NCI-H524 treated with DMSO at 0.1 percent for 48 hours (cell line): ENCODE measurements at regions not wholly inside any gene's neighbourhood (a gene's known extent, or its start where the extent isn't known, plus 50 kb on each side); places are given as distances from the start of the nearest gene placed in this dataset.

ENCODE experiments used
- DNase-seq: peaks from one replicate; lab custom pipeline; 2025; lab: John Stamatoyannopoulos, UW

GRCh38 chr2:57515366-57515765 is 531.2 kb upstream of the VRK2 start:
- no peak for DNase-seq

- peak; percentile 20 for DNase-seq
Measured at GRCh38 chr2:57516698-57517340, 529.8 kb upstream of the VRK2 start.

GRCh38 chr2:57523304-57523703 is 523.3 kb upstream of the VRK2 start:
- no peak for DNase-seq

- DNase-seq, result no peak
Measured at GRCh38 chr2:57527685-57528084, 518.9 kb upstream of the VRK2 start.

GRCh38 chr2:57528499-57528898 is 518.1 kb upstream of the VRK2 start:
- no peak for DNase-seq

GRCh38 chr2:57534358-57534757 is 512.2 kb upstream of the VRK2 start:
- DNase-seq, result no peak

GRCh38 chr2:57536535-57537231 is 509.9 kb upstream of the VRK2 start:
- no peak for DNase-seq

GRCh38 chr2:57539761-57540160 is 506.8 kb upstream of the VRK2 start:
- no peak for DNase-seq

- no peak for DNase-seq
Measured at GRCh38 chr2:57542081-57542480, 504.5 kb upstream of the VRK2 start.

GRCh38 chr2:57543211-57543610 is 503.4 kb upstream of the VRK2 start:
- DNase-seq, result no peak

GRCh38 chr2:57544624-57545023 is 502.0 kb upstream of the VRK2 start:
- no peak for DNase-seq

GRCh38 chr2:57546478-57546877 is 500.1 kb upstream of the VRK2 start:
- DNase-seq, result no peak

GRCh38 chr2:57549642-57550102 is 496.9 kb upstream of the VRK2 start:
- DNase-seq, result no peak

- DNase-seq, result no peak
Measured at GRCh38 chr2:57550912-57551311, 495.7 kb upstream of the VRK2 start.

- no peak for DNase-seq
Measured at GRCh38 chr2:57552885-57553284, 493.7 kb upstream of the VRK2 start.

GRCh38 chr2:57554348-57554747 is 492.3 kb upstream of the VRK2 start:
- no peak for DNase-seq

GRCh38 chr2:57558312-57558711 is 488.3 kb upstream of the VRK2 start:
- no peak for DNase-seq

- no peak for DNase-seq
Measured at GRCh38 chr2:57562495-57562894, 484.1 kb upstream of the VRK2 start.

GRCh38 chr2:57563015-57563414 is 483.6 kb upstream of the VRK2 start:
- DNase-seq, result no peak

GRCh38 chr2:57567245-57567644 is 479.4 kb upstream of the VRK2 start:
- no peak for DNase-seq

- DNase-seq, result no peak
Measured at GRCh38 chr2:57569396-57569795, 477.2 kb upstream of the VRK2 start.

- no peak for DNase-seq
Measured at GRCh38 chr2:57570961-57571360, 475.6 kb upstream of the VRK2 start.

- DNase-seq, result no peak
Measured at GRCh38 chr2:57575700-57576268, 470.8 kb upstream of the VRK2 start.
